Endothelial cell of umbilical vein (primary cell): ENCODE measurements at regions not wholly inside any gene's neighbourhood (a gene's known extent, or its start where the extent isn't known, plus 50 kb on each side); places are given as distances from the start of the nearest gene placed in this dataset.
"Not testable (repeated sequence)": the region's sequence is repeated elsewhere in the genome, so short reads cannot be mapped to it uniquely, and the experiment has no call there.

ENCODE experiments used
- BruUV-seq: library from RNA; stranded (reverse); fragments of 400-500 nt; replicated peaks from 2 replicates; lab custom pipeline; 2021; lab: Mats Ljungman, UMichigan
- CTCF ChIA-PET: fragments of 300-600, 350-600 bp; sonication (Branson Sonifier 250); formaldehyde crosslinking; loops from one replicate; lab custom pipeline; 2021; ENCODE audit warnings: antibody characterized with exemption, inconsistent platforms; lab: Charles Lee
- POLR2A ChIA-PET: fragments of 300-600, 350-600 bp; sonication (Branson Sonifier 250); formaldehyde crosslinking; loops from one replicate; lab custom pipeline; 2021; ENCODE audit warnings: antibody characterized with exemption, inconsistent platforms; lab: Charles Lee
- DNase-seq: peaks from one replicate; pipeline ENCODE4 v3.0.0-alpha.2; 2011; ENCODE audit warnings: low read depth, low spot score
- FAIRE-seq: peaks from 2 replicates; lab custom pipeline; 2011; peaks lifted over from hg19 to GRCh38; lab: Jason Lieb, UNC
- H2AFZ ChIP-seq: 2 replicates; pipeline ENCODE4 v1.6.0; 2012; ENCODE audit warnings: low read depth, low read length, control low read depth, inconsistent platforms
- H3K27ac ChIP-seq: 2 replicates; pipeline ENCODE4 v1.5.1; 2011; ENCODE audit warnings: low read depth, mild to moderate bottlenecking, control low read depth, low read length, moderate library complexity; ENCODE audit not compliant: insufficient read depth
- H3K27me3 ChIP-seq, 2 experiments: 2 replicates each; pipeline versions ENCODE4 v1.6.0 to v1.6.1; 2011; ENCODE audit warnings: low read length in 2 of 2, mixed read lengths in 1 of 2; ENCODE audit not compliant: control insufficient read depth in 2 of 2, insufficient read depth in 2 of 2
- H3K36me3 ChIP-seq, 2 experiments: 2 replicates in 1 of 2; 3 replicates in 1 of 2; pipeline ENCODE4 v1.5.1; 2011; ENCODE audit warnings: low read length in 2 of 2, mild to moderate bottlenecking in 1 of 2, moderate library complexity in 1 of 2; ENCODE audit not compliant: control insufficient read depth in 2 of 2, insufficient read depth in 2 of 2; ENCODE audit errors: extremely low read depth in 1 of 2
- H3K4me1 ChIP-seq: 3 replicates; pipeline ENCODE4 v1.5.1; 2011; ENCODE audit warnings: mild to moderate bottlenecking, low read length; ENCODE audit not compliant: control insufficient read depth, insufficient read depth; ENCODE audit errors: extremely low read depth
- H3K4me2 ChIP-seq: 2 replicates; pipeline ENCODE4 v1.6.1; 2011; ENCODE audit warnings: low read length, control low read depth, mixed read lengths; ENCODE audit not compliant: insufficient read depth
- H3K4me3 ChIP-seq, 3 experiments: fragments of 200-600 bp in 1 of 3; sonication (generic), shearing (Covaris generic) in 1 of 3; replicated peaks in 1 of 3; 2 replicates each; pipeline ENCODE4 v1.5.1; 2011 to 2016; ENCODE audit warnings: control low read depth in 3 of 3, low read length in 3 of 3, mild to moderate bottlenecking in 2 of 3, inconsistent platforms in 1 of 3, low read depth in 1 of 3, moderate library complexity in 1 of 3; ENCODE audit not compliant: insufficient read depth in 1 of 3
- H3K79me2 ChIP-seq: 2 replicates; pipeline ENCODE4 v1.6.0; 2012; ENCODE audit warnings: low read length, inconsistent platforms; ENCODE audit not compliant: control insufficient read depth, insufficient read depth
- H3K9ac ChIP-seq: replicated peaks from 2 replicates; pipeline ENCODE3; 2011; ENCODE audit warnings: low read length, control low read depth; ENCODE audit not compliant: insufficient read depth; ENCODE audit errors: extremely low read depth
- H3K9me1 ChIP-seq: replicated peaks from 3 replicates; pipeline ENCODE4 v1.6.0; 2011; ENCODE audit warnings: mild to moderate bottlenecking, low read length; ENCODE audit not compliant: control insufficient read depth, insufficient read depth; ENCODE audit errors: extremely low read depth
- H3K9me3 ChIP-seq: replicated peaks from 2 replicates; pipeline ENCODE4 v1.5.1; 2012; ENCODE audit warnings: low read length, inconsistent platforms; ENCODE audit not compliant: control insufficient read depth, insufficient read depth
- H4K20me1 ChIP-seq: replicated peaks from 2 replicates; pipeline ENCODE3; 2011; ENCODE audit warnings: mild to moderate bottlenecking, low read length; ENCODE audit not compliant: control insufficient read depth, insufficient read depth; ENCODE audit errors: extremely low read depth
- EZH2 ChIP-seq: IDR thresholded peaks from 2 replicates; pipeline ENCODE4 v1.6.1; 2012; ENCODE audit warnings: borderline replicate concordance, low read depth, mild to moderate bottlenecking, moderate library complexity, low read length, inconsistent platforms; ENCODE audit not compliant: severe bottlenecking
- FOS ChIP-seq: IDR thresholded peaks from 2 replicates; pipeline ENCODE4 v1.6.1; 2011; ENCODE audit warnings: mild to moderate bottlenecking, low read length, moderate library complexity, borderline replicate concordance; ENCODE audit not compliant: insufficient read depth
- GATA2 ChIP-seq: IDR thresholded peaks from 2 replicates; pipeline ENCODE4 v1.7.0; 2011; ENCODE audit warnings: low read depth, mild to moderate bottlenecking, moderate library complexity, mixed read lengths, low read length; ENCODE audit not compliant: insufficient read length, insufficient read depth
- JUN ChIP-seq: IDR thresholded peaks from 2 replicates; pipeline ENCODE4 v1.6.1; 2011; ENCODE audit warnings: borderline replicate concordance, low read depth; ENCODE audit not compliant: insufficient read length, insufficient read depth
- MYC ChIP-seq: IDR thresholded peaks from one replicate; pipeline ENCODE4 v1.6.1; 2011; ENCODE audit warnings: mild to moderate bottlenecking, low read depth, low read length
- POLR2A ChIP-seq: IDR thresholded peaks from 2 replicates; pipeline ENCODE4 v1.6.1; 2012; ENCODE audit warnings: low read depth, mild to moderate bottlenecking, control low read depth, low read length
- POLR2AphosphoS5 ChIP-seq: IDR thresholded peaks from 2 replicates; pipeline ENCODE4 v1.6.1; 2012; ENCODE audit warnings: low read depth, mild to moderate bottlenecking, control low read depth, low read length, moderate library complexity; ENCODE audit not compliant: insufficient read depth
- dilution Hi-C: fragments of 300-500 bp; cut with MboI; formaldehyde crosslinking; loops from one replicate; pipeline ENCODE4 v1.15.0; 2019; ENCODE audit warnings: low sequenced_read_pairs; ENCODE audit not compliant: extremely low pct_ligation_motif_present
- intact Hi-C: fragments of 100-400 bp; cut with micrococcal nuclease; formaldehyde crosslinking; loops from one replicate; pipeline ENCODE4 v1.10.0; 2022
- TF ChIP-seq, protein P1 (sequence below): IDR thresholded peaks from 2 replicates; pipeline ENCODE4 v1.6.1; 2011; ENCODE audit not compliant: insufficient read depth, insufficient read length
- TF ChIP-seq, protein P2 (sequence below), 2 donors: IDR thresholded peaks; 1 replicate in 1 of 2; 2 replicates in 1 of 2; pipeline ENCODE4 v1.5.1; 2011; ENCODE audit warnings: low read length in 2 of 2, mild to moderate bottlenecking in 2 of 2, moderate library complexity in 2 of 2, control low read depth in 1 of 2, inconsistent platforms in 1 of 2, low read depth in 1 of 2; ENCODE audit not compliant: insufficient read depth in 1 of 2; ENCODE audit errors: extremely low read depth in 1 of 2

DNA sequence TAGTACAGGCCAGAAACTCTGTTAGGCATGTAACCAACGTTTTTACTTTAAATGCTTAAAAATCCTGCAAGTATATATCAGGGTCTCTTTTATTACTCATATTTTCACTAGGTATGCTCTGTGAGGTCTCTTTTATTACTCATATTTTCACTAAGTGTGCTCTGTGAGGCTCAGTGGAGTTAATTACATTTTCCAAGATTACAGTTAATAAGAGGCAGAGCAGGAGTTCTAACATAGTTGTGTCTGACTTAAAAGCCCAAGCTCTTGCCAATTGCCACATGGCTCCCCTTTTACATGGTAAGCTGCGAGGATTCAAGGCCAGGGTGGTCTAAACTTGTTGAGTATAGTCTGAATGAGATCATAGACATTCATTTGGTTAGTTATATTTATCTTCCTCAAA, 81.0 kb upstream of the ARMCX2 start:
- CTCF ChIA-PET, result interaction anchor here (2.1 kb wide), 1 partner anchor 18 kb away, joined by 7 read pairs; no protein-coding TSS in a partner anchor
- H3K4me2 ChIP-seq, result no peak overlapping the region

DNA sequence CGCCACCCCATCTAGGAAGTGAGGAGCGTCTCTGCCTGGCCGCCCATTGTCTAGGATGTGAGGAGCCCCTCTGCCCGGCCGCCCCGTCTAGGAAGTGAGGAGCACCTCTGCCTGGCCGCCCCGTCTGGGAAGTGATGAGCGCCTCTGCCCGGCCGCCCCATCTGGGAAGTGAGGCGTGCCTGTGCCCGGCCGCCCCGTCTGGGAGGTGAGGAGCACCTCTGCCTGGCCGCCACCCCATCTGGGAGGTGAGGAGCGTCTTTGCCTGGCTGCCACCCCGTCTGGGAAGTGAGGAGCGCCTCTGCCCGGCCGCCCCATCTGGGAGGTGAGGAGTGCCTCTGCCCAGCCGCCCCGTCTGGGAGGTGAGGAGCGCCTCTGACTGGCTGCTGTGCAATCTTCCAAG, 79.2 kb upstream of the ARMCX2 start:
- POLR2A ChIA-PET, H3K9ac ChIP-seq, H3K4me2 ChIP-seq, H3K27ac ChIP-seq, H4K20me1 ChIP-seq, H3K27me3 ChIP-seq, CTCF ChIA-PET, H3K4me1 ChIP-seq, DNase-seq, H3K9me1 ChIP-seq, dilution Hi-C loops, H2AFZ ChIP-seq, intact Hi-C loops, BruUV-seq, H3K79me2 ChIP-seq, H3K36me3 ChIP-seq, H3K4me3 ChIP-seq, FAIRE-seq, H3K9me3 ChIP-seq: not testable (repeated sequence)

More for the DNA sequence above, 81.0 kb upstream of the ARMCX2 start:
- no peaks in the 10 kb centered on the region for H3K9me1 ChIP-seq
- no peak overlapping the region for H3K27ac ChIP-seq
- H3K4me1 ChIP-seq, result peaks cover 3% of the 10 kb centered on the region
- no peaks in the 10 kb centered on the region for H3K36me3 ChIP-seq
- no peak overlapping the region for H2AFZ ChIP-seq
- H3K79me2 ChIP-seq, result no peaks in the 10 kb centered on the region
- FAIRE-seq (no peak), DNase-seq (no peak)
- no peaks in the 10 kb centered on the region for H3K9me3 ChIP-seq
- H3K4me3 ChIP-seq, result no peak overlapping the region
- POLR2A ChIA-PET, result no interaction called here
- no peak for TF ChIP-seq EZH2
- TF ChIP-seq GATA2, result no peak
- TF ChIP-seq, protein P1, sequence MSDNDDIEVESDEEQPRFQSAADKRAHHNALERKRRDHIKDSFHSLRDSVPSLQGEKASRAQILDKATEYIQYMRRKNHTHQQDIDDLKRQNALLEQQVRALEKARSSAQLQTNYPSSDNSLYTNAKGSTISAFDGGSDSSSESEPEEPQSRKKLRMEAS, result no peak
- no peak for TF ChIP-seq FOS
- TF ChIP-seq MYC, result no peak
- no peak for TF ChIP-seq POLR2A
- TF ChIP-seq, protein P2, sequence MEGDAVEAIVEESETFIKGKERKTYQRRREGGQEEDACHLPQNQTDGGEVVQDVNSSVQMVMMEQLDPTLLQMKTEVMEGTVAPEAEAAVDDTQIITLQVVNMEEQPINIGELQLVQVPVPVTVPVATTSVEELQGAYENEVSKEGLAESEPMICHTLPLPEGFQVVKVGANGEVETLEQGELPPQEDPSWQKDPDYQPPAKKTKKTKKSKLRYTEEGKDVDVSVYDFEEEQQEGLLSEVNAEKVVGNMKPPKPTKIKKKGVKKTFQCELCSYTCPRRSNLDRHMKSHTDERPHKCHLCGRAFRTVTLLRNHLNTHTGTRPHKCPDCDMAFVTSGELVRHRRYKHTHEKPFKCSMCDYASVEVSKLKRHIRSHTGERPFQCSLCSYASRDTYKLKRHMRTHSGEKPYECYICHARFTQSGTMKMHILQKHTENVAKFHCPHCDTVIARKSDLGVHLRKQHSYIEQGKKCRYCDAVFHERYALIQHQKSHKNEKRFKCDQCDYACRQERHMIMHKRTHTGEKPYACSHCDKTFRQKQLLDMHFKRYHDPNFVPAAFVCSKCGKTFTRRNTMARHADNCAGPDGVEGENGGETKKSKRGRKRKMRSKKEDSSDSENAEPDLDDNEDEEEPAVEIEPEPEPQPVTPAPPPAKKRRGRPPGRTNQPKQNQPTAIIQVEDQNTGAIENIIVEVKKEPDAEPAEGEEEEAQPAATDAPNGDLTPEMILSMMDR (IDR thresholded peaks at IDR 0.05; ENCODE audit: extremely low read depth in 1 of 2, insufficient read depth in 1 of 2, low read depth in 1 of 2, low read length in 2 of 2), result no peak
- no peak for TF ChIP-seq POLR2AphosphoS5
- no peak for TF ChIP-seq JUN
- dilution Hi-C loops, result no loop called here
- intact Hi-C loops, result loop anchor here (5.0 kb wide), 1 partner anchor 123 kb away; the partner anchor contains the start of gene ARMCX6
- no peak overlapping the region for H3K9ac ChIP-seq
- no peaks in the 10 kb centered on the region for H3K27me3 ChIP-seq
- BruUV-seq, result no TSS peak
- H4K20me1 ChIP-seq, result no peaks in the 10 kb centered on the region

DNA sequence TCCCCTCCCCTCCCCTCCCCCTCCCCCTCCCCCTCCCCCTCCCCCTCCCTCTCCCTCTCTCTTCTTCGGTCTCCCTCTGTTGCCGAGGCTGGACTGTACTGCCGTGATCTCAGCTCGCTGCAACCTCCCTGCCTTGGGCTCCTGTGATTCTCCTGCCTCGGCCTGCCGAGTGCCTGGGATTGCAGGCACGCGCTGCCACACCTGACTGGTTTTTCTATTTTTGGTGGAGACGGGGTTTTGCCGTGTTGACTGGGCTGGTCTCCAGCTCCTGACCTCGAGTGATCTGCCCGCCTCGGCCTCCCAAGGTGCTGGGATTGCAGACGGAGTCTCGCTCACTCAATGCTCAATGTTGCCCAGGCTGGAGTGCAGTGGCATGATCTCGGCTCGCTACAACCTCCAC, 78.8 kb upstream of the ARMCX2 start:
- H3K9ac ChIP-seq, H3K9me3 ChIP-seq, H3K36me3 ChIP-seq, H3K4me2 ChIP-seq, H3K79me2 ChIP-seq, H3K27me3 ChIP-seq, DNase-seq, POLR2A ChIA-PET, CTCF ChIA-PET, H2AFZ ChIP-seq, H3K4me3 ChIP-seq, FAIRE-seq, H3K9me1 ChIP-seq, H3K4me1 ChIP-seq, BruUV-seq, dilution Hi-C loops, H4K20me1 ChIP-seq, H3K27ac ChIP-seq, intact Hi-C loops: not testable (repeated sequence)
